OCI-LY7 (cell line): ENCODE measurements at regions not wholly inside any gene's neighbourhood (a gene's known extent, or its start where the extent isn't known, plus 50 kb on each side); places are given as distances from the start of the nearest gene placed in this dataset.

Source experiments
- BruUV-seq: library from RNA; stranded (reverse); fragments of 400-500 nt; replicated peaks from 2 replicates; lab custom pipeline; 2021; lab: Mats Ljungman, UMichigan
- CTCF ChIA-PET: fragments of 300-600 bp; sonication (Branson Sonifier 250); formaldehyde crosslinking; loops from one replicate; lab custom pipeline; 2022; ENCODE audit warnings: antibody characterized with exemption; ENCODE audit not compliant: unreplicated experiment; lab: Charles Lee
- POLR2A ChIA-PET: fragments of 300-600 bp; sonication (Branson Sonifier 250); formaldehyde crosslinking; loops from one replicate; lab custom pipeline; 2022; ENCODE audit warnings: antibody characterized with exemption; lab: Charles Lee
- DNase-seq: peaks from one replicate; pipeline ENCODE4 v3.0.0-alpha.2; 2015; ENCODE audit warnings: low spot score
- H2AFZ ChIP-seq: fragments of 200-600 bp; sonication (generic), shearing (Covaris generic); 2 replicates; pipeline ENCODE4 v1.6.1; 2014; ENCODE audit warnings: mild to moderate bottlenecking, antibody characterized with exemption, low read length, moderate library complexity
- H3K27ac ChIP-seq: fragments of 200-600 bp; sonication (generic); 2 replicates; pipeline ENCODE4 v1.5.1; 2014; ENCODE audit warnings: mixed run types, low read depth, mild to moderate bottlenecking, moderate library complexity, low read length, inconsistent platforms; ENCODE audit not compliant: poor library complexity, severe bottlenecking
- H3K36me3 ChIP-seq: fragments of 200-600 bp; sonication (generic); 2 replicates; pipeline ENCODE4 v1.6.1; 2014; ENCODE audit warnings: mild to moderate bottlenecking, antibody characterized with exemption, low read length, moderate library complexity, mixed read lengths; ENCODE audit not compliant: insufficient read depth
- H3K4me1 ChIP-seq: fragments of 200-600 bp; sonication (generic); 2 replicates; pipeline ENCODE4 v1.5.1; 2014; ENCODE audit warnings: mild to moderate bottlenecking, low read length; ENCODE audit not compliant: insufficient read depth, poor library complexity, severe bottlenecking
- H3K4me2 ChIP-seq: fragments of 200-600 bp; sonication (generic); 2 replicates; pipeline ENCODE4 v1.6.1; 2014; ENCODE audit warnings: mild to moderate bottlenecking, low read length
- H3K4me3 ChIP-seq: fragments of 200-600 bp; sonication (generic); 2 replicates; pipeline ENCODE4 v1.5.1; 2014; ENCODE audit warnings: mild to moderate bottlenecking, low read depth, low read length; ENCODE audit not compliant: poor library complexity, severe bottlenecking
- H3K79me2 ChIP-seq: fragments of 200-600 bp; sonication (generic); 2 replicates; pipeline ENCODE4 v1.6.1; 2016; ENCODE audit warnings: low read depth, mild to moderate bottlenecking, low read length, moderate library complexity, mixed read lengths; ENCODE audit not compliant: insufficient read depth
- H3K9me2 ChIP-seq: fragments of 200-600 bp; sonication (generic); 2 replicates; pipeline ENCODE4 v1.6.1; 2016; ENCODE audit warnings: mild to moderate bottlenecking, low read length, mixed read lengths; ENCODE audit not compliant: insufficient read depth
- H3K9me3 ChIP-seq: fragments of 200-600 bp; sonication (generic); 2 replicates; pipeline ENCODE4 v1.6.1; 2014; ENCODE audit warnings: mild to moderate bottlenecking, mixed run types, low read length, mixed read lengths
- H4K20me1 ChIP-seq: fragments of 200-600 bp; sonication (generic); 2 replicates; pipeline ENCODE4 v1.6.1; 2014; ENCODE audit warnings: mild to moderate bottlenecking, antibody characterized with exemption, low read length, moderate library complexity, mixed read lengths; ENCODE audit not compliant: insufficient read depth
- EZH2phosphoT487 ChIP-seq: fragments of 200-600 bp; sonication (generic); IDR thresholded peaks from 2 replicates; pipeline ENCODE4 v1.6.1; 2018; ENCODE audit warnings: low read depth, borderline replicate concordance, mild to moderate bottlenecking, mixed run types, antibody characterized with exemption, low read length, moderate library complexity, mixed read lengths
- intact Hi-C: fragments of 100-400 bp; cut with micrococcal nuclease; formaldehyde crosslinking; loops from one replicate; pipeline ENCODE4 v1.10.0; 2022; ENCODE audit not compliant: unreplicated experiment
- TF ChIP-seq, protein P1 (sequence below): fragments of 200-600 bp; sonication (generic); conservative IDR thresholded peaks from 2 replicates; pipeline ENCODE4 v1.5.1; 2014; ENCODE audit warnings: mild to moderate bottlenecking, antibody characterized with exemption, low read length, moderate library complexity, mixed read lengths

DNA sequence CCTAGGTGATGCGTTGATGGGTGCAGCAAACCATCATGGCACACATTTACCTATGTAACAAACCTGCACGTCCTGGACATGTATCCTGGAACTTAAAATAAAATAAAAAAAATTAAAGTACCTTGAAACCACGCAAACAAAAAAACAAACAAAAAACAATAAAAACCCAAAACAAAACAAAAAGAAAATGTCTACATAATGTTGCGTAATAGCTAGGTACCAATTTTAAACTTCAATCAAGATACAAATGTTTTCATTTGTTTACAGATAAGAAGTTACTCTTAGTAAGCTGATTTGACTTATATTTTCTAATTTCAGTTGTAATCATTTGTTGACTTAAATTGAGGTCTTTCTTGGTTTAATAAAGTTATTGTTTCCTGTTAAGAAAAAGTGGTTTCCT lies 349.6 kb upstream of the KCNMB2 start:
- no peak overlapping the region for H3K4me3 ChIP-seq
- no peak for DNase-seq
- no peaks in the 10 kb centered on the region for H3K79me2 ChIP-seq
- no peaks in the 10 kb centered on the region for H3K9me2 ChIP-seq
- no peak for TF ChIP-seq EZH2phosphoT487
- TF ChIP-seq, protein P1, sequence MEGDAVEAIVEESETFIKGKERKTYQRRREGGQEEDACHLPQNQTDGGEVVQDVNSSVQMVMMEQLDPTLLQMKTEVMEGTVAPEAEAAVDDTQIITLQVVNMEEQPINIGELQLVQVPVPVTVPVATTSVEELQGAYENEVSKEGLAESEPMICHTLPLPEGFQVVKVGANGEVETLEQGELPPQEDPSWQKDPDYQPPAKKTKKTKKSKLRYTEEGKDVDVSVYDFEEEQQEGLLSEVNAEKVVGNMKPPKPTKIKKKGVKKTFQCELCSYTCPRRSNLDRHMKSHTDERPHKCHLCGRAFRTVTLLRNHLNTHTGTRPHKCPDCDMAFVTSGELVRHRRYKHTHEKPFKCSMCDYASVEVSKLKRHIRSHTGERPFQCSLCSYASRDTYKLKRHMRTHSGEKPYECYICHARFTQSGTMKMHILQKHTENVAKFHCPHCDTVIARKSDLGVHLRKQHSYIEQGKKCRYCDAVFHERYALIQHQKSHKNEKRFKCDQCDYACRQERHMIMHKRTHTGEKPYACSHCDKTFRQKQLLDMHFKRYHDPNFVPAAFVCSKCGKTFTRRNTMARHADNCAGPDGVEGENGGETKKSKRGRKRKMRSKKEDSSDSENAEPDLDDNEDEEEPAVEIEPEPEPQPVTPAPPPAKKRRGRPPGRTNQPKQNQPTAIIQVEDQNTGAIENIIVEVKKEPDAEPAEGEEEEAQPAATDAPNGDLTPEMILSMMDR, result no peak
- no peaks in the 10 kb centered on the region for H3K9me3 ChIP-seq
- POLR2A ChIA-PET, result no interaction called here
- no peaks in the 10 kb centered on the region for H3K4me1 ChIP-seq
- no peaks in the 10 kb centered on the region for H4K20me1 ChIP-seq
- CTCF ChIA-PET, result no interaction called here
- no peak overlapping the region for H3K27ac ChIP-seq
- no peak overlapping the region for H3K4me2 ChIP-seq
- no TSS peak for BruUV-seq
- H3K36me3 ChIP-seq, result no peaks in the 10 kb centered on the region
- intact Hi-C loops, result no loop called here
- no peak overlapping the region for H2AFZ ChIP-seq

DNA sequence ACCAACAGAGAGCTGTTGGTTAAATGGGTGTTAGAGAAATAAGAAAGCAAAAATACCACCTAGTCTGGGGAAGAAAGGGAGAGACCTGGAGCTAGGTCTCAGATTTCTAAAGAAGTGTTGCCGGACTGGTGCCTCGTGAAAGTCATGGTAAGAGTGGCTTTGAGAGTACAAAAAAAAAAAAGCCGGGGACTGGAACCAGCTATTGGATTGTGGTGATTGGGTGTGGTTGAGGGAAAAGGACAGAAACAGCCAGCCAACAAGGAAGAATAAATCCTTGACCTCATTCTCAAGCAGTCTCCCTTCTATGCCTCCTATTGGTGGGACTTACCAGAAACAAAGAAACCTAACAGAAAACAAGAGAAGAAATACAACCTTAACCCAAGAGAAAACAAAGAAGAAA lies 346.4 kb upstream of the KCNMB2 start:
- H4K20me1 ChIP-seq, result no peaks in the 10 kb centered on the region
- H3K27ac ChIP-seq, result no peak overlapping the region
- H3K4me3 ChIP-seq, result no peak overlapping the region
- H3K4me2 ChIP-seq, result no peak overlapping the region
- no peaks in the 10 kb centered on the region for H3K4me1 ChIP-seq
- H3K79me2 ChIP-seq, result no peaks in the 10 kb centered on the region
- H3K9me3 ChIP-seq, result no peaks in the 10 kb centered on the region
- H3K36me3 ChIP-seq, result no peaks in the 10 kb centered on the region
- H2AFZ ChIP-seq, result no peak overlapping the region
- ChIA-PET POLR2A (no interaction called here), CTCF (no interaction called here)
- BruUV-seq, result no TSS peak
- H3K9me2 ChIP-seq, result no peaks in the 10 kb centered on the region
- TF ChIP-seq, protein P1, result no peak
- TF ChIP-seq EZH2phosphoT487, result no peak
- DNase-seq, result no peak
- intact Hi-C loops, result no loop called here

DNA sequence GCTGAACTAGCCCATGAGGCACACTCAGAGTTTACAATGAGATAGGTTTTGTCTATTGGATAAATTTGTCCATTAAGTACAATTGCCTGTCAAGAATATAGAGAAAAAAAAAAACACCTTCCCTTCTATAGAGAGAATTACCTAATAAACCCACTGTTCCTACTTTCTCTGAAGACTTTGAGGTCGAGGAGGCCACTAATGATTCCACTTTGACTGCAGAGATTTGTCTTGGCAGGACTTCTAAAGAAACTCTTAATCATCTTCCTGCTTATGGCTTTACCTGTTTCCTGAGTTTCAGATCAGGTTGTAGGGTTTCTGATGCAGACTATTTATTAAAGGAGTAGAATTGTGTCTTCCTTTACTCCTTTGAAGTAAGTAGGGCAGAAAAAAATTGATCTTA lies 342.4 kb upstream of the KCNMB2 start:
- TF ChIP-seq EZH2phosphoT487, result no peak
- TF ChIP-seq, protein P1, result no peak
- CTCF ChIA-PET, result no interaction called here
- Histone ChIP-seq H3K4me1 (no peaks in the 10 kb centered on the region), H4K20me1 (no peaks in the 10 kb centered on the region), H3K4me3 (no peak overlapping the region), H3K9me2 (no peaks in the 10 kb centered on the region), H3K79me2 (no peaks in the 10 kb centered on the region), H3K27ac (no peak overlapping the region), H3K36me3 (no peaks in the 10 kb centered on the region), H3K4me2 (no peak overlapping the region), H2AFZ (no peak overlapping the region), H3K9me3 (no peaks in the 10 kb centered on the region)
- POLR2A ChIA-PET, result interaction anchor here (0.7 kb wide), 1 partner anchor 676 kb away, joined by 3 read pairs; no protein-coding TSS in a partner anchor
- BruUV-seq, result no TSS peak
- intact Hi-C loops, result no loop called here
- DNase-seq, result no peak
